C4-2B (cell line): ENCODE measurements at regions not wholly inside any gene's neighbourhood (a gene's known extent, or its start where the extent isn't known, plus 50 kb on each side); places are given as distances from the start of the nearest gene placed in this dataset.

Source experiments
- CTCF ChIP-seq: fragments of 450-650 bp; conservative IDR thresholded peaks from 2 replicates; pipeline ENCODE4 v1.5.1; 2017; ENCODE audit warnings: mild to moderate bottlenecking
- ZFX ChIP-seq: fragments of 450-650 bp; IDR thresholded peaks from 2 replicates; pipeline ENCODE4 v1.6.1; 2017

GRCh38 chr13:76314495-76314894, 571.7 kb downstream of the KCTD12 start:
- TF ChIP-seq CTCF (no peak), ZFX (no peak)
